PC-3 (cell line): ENCODE measurements at regions not wholly inside any gene's neighbourhood (a gene's known extent, or its start where the extent isn't known, plus 50 kb on each side); places are given as distances from the start of the nearest gene placed in this dataset.

Experiments
- CTCF ChIP-seq: fragments of 300-600 bp; sonication (generic); conservative IDR thresholded peaks from 2 replicates; pipeline ENCODE4 v1.5.1; 2017; ENCODE audit warnings: antibody characterized with exemption, low read depth, mild to moderate bottlenecking, low read length
- EZH2phosphoT487 ChIP-seq: fragments of 300-600 bp; sonication (generic); IDR thresholded peaks from 2 replicates; pipeline ENCODE4 v1.6.1; 2018; ENCODE audit warnings: mild to moderate bottlenecking, antibody characterized with exemption, low read length, borderline replicate concordance

- TF ChIP-seq CTCF = no peak
- TF ChIP-seq EZH2phosphoT487 = no peak
Observed at GRCh38 chr9:120186276-120186675, 393.7 kb downstream of the CDK5RAP2 start.
